ENCODE measurements at regions not wholly inside any gene's neighbourhood (a gene's known extent, or its start where the extent isn't known, plus 50 kb on each side); places are given as distances from the start of the nearest gene placed in this dataset.
"Not testable (repeated sequence)": the region's sequence is repeated elsewhere in the genome, so short reads cannot be mapped to it uniquely, and the experiment has no call there.

DNA sequence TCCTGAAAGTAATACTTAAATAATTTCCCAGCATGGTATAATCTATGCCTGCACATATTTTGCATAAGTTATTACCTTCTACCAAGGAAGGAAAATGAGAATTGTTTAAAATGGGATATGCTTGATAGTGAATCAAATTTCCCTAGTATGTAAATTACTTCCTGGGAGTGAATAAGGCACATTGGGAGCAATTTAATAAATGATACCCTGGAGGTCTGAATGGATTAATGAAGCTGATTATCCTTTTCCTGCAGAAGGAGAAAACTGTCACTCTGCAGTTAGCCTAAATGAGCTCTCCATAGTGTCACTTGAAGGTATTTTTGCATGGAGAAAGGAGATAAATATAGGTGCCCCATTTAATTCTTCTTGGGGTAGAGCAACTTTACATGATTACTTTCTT is 2212.0 kb downstream of the PCDH7 start:
- Histone ChIP-seq H3K9me3 (ENCODE audit: insufficient read depth, low read depth, low read length) (no peaks in the 10 kb centered on the region), H3K9me2 (replicated peaks; ENCODE audit: low read depth, low read length) (no peaks in the 10 kb centered on the region), H3F3A (ENCODE audit: low read depth) (no peaks in the 10 kb centered on the region), H3K4me3 (ENCODE audit: low read length, poor library complexity, severe bottlenecking) (no peak overlapping the region), H3K79me2 (ENCODE audit: insufficient read depth, low read length) (no peaks in the 10 kb centered on the region), H3K27me3 (ENCODE audit: insufficient read depth, low read length, poor library complexity, severe bottlenecking) (no peaks in the 10 kb centered on the region), H2AFZ (ENCODE audit: low read length) (no peak overlapping the region), H3K4me2 (ENCODE audit: low read depth, low read length, poor library complexity, severe bottlenecking) (no peak overlapping the region), H3K9ac (ENCODE audit: low read depth, low read length, poor library complexity, severe bottlenecking) (no peak overlapping the region), H3K36me3 (ENCODE audit: insufficient read depth, low read length) (no peaks in the 10 kb centered on the region), H3K4me1 (ENCODE audit: insufficient read depth, low read length, poor library complexity, severe bottlenecking) (no peaks in the 10 kb centered on the region), H4K20me1 (ENCODE audit: insufficient read depth, low read length, poor library complexity, severe bottlenecking) (no peaks in the 10 kb centered on the region)
- TF ChIP-seq, protein P1, sequence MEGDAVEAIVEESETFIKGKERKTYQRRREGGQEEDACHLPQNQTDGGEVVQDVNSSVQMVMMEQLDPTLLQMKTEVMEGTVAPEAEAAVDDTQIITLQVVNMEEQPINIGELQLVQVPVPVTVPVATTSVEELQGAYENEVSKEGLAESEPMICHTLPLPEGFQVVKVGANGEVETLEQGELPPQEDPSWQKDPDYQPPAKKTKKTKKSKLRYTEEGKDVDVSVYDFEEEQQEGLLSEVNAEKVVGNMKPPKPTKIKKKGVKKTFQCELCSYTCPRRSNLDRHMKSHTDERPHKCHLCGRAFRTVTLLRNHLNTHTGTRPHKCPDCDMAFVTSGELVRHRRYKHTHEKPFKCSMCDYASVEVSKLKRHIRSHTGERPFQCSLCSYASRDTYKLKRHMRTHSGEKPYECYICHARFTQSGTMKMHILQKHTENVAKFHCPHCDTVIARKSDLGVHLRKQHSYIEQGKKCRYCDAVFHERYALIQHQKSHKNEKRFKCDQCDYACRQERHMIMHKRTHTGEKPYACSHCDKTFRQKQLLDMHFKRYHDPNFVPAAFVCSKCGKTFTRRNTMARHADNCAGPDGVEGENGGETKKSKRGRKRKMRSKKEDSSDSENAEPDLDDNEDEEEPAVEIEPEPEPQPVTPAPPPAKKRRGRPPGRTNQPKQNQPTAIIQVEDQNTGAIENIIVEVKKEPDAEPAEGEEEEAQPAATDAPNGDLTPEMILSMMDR (conservative IDR thresholded peaks at IDR 0.05; ENCODE audit: low read length), result no peak
- no peak for TF ChIP-seq EZH2phosphoT487 (IDR thresholded peaks at IDR 0.05; ENCODE audit: borderline replicate concordance)

GRCh38 chr4:32939222-32939621 is 2219.1 kb downstream of the PCDH7 start:
- H3K36me3 ChIP-seq (ENCODE audit: insufficient read depth, low read length); H3K4me3 ChIP-seq (ENCODE audit: low read length, poor library complexity, severe bottlenecking); H3K79me2 ChIP-seq (ENCODE audit: insufficient read depth, low read length); H4K20me1 ChIP-seq (ENCODE audit: insufficient read depth, low read length, poor library complexity, severe bottlenecking); H3K4me1 ChIP-seq (ENCODE audit: insufficient read depth, low read length, poor library complexity, severe bottlenecking); H3F3A ChIP-seq (ENCODE audit: low read depth); H3K4me2 ChIP-seq (ENCODE audit: low read depth, low read length, poor library complexity, severe bottlenecking); H3K9ac ChIP-seq (ENCODE audit: low read depth, low read length, poor library complexity, severe bottlenecking); H2AFZ ChIP-seq (ENCODE audit: low read length); H3K9me3 ChIP-seq (ENCODE audit: insufficient read depth, low read depth, low read length); H3K27me3 ChIP-seq (ENCODE audit: insufficient read depth, low read length, poor library complexity, severe bottlenecking); H3K9me2 ChIP-seq (replicated peaks; ENCODE audit: low read depth, low read length): not testable (repeated sequence)

GRCh38 chr4:32950866-32951265 is 2230.7 kb downstream of the PCDH7 start:
- Histone ChIP-seq H3K79me2 (ENCODE audit: insufficient read depth, low read length) (no peaks in the 10 kb centered on the region), H3K9me2 (replicated peaks; ENCODE audit: low read depth, low read length) (no peaks in the 10 kb centered on the region), H3K4me1 (ENCODE audit: insufficient read depth, low read length, poor library complexity, severe bottlenecking) (no peaks in the 10 kb centered on the region), H3K36me3 (ENCODE audit: insufficient read depth, low read length) (no peaks in the 10 kb centered on the region), H3F3A (ENCODE audit: low read depth) (no peaks in the 10 kb centered on the region), H3K27me3 (ENCODE audit: insufficient read depth, low read length, poor library complexity, severe bottlenecking) (no peaks in the 10 kb centered on the region), H4K20me1 (ENCODE audit: insufficient read depth, low read length, poor library complexity, severe bottlenecking) (no peaks in the 10 kb centered on the region), H2AFZ (ENCODE audit: low read length) (no peak overlapping the region), H3K4me2 (ENCODE audit: low read depth, low read length, poor library complexity, severe bottlenecking) (no peak overlapping the region), H3K9ac (ENCODE audit: low read depth, low read length, poor library complexity, severe bottlenecking) (no peak overlapping the region), H3K4me3 (ENCODE audit: low read length, poor library complexity, severe bottlenecking) (no peak overlapping the region), H3K9me3 (ENCODE audit: insufficient read depth, low read depth, low read length) (no peaks in the 10 kb centered on the region)
- no peak for TF ChIP-seq EZH2phosphoT487 (IDR thresholded peaks at IDR 0.05; ENCODE audit: borderline replicate concordance)
- TF ChIP-seq, protein P1 (conservative IDR thresholded peaks at IDR 0.05; ENCODE audit: low read length), result no peak

DNA sequence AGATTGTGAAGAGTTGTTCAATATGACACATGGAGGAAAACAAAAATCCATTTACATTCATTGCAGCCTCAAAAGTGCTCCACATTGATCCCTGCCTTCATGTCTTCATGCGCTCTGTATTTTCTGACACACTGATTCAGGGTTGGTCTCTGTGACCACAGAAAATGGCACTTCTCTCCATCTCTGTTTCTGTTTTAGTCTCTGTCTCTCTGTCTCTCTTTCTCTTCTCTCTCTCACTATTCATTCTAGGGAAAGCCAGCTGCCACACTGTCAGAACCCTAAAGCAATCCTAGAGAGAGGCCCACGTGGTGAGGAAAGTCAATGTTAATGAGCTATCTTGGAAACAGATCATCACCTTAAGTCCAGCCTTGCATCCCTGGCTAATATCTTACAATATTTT is 2238.4 kb downstream of the PCDH7 start:
- no peak for TF ChIP-seq EZH2phosphoT487 (IDR thresholded peaks at IDR 0.05; ENCODE audit: borderline replicate concordance)
- TF ChIP-seq, protein P1 (conservative IDR thresholded peaks at IDR 0.05; ENCODE audit: low read length), result no peak
- Histone ChIP-seq H3K4me2 (ENCODE audit: low read depth, low read length, poor library complexity, severe bottlenecking) (no peak overlapping the region), H3K79me2 (ENCODE audit: insufficient read depth, low read length) (no peaks in the 10 kb centered on the region), H3K4me3 (ENCODE audit: low read length, poor library complexity, severe bottlenecking) (no peak overlapping the region), H3K36me3 (ENCODE audit: insufficient read depth, low read length) (no peaks in the 10 kb centered on the region), H3K27me3 (ENCODE audit: insufficient read depth, low read length, poor library complexity, severe bottlenecking) (no peaks in the 10 kb centered on the region), H3K9me2 (replicated peaks; ENCODE audit: low read depth, low read length) (no peaks in the 10 kb centered on the region), H3K9ac (ENCODE audit: low read depth, low read length, poor library complexity, severe bottlenecking) (no peak overlapping the region), H3K4me1 (ENCODE audit: insufficient read depth, low read length, poor library complexity, severe bottlenecking) (no peaks in the 10 kb centered on the region), H2AFZ (ENCODE audit: low read length) (no peak overlapping the region), H4K20me1 (ENCODE audit: insufficient read depth, low read length, poor library complexity, severe bottlenecking) (no peaks in the 10 kb centered on the region), H3K9me3 (ENCODE audit: insufficient read depth, low read depth, low read length) (no peaks in the 10 kb centered on the region), H3F3A (ENCODE audit: low read depth) (no peaks in the 10 kb centered on the region)

Data from Loucy (cell line).